Amniotic stem cell (primary cell): ENCODE measurements at regions not wholly inside any gene's neighbourhood (a gene's known extent, or its start where the extent isn't known, plus 50 kb on each side); places are given as distances from the start of the nearest gene placed in this dataset.
"Not testable (repeated sequence)": the region's sequence is repeated elsewhere in the genome, so short reads cannot be mapped to it uniquely, and the experiment has no call there.

Experiments
- DNase-seq: peaks from one replicate; lab custom pipeline; 2025; lab: John Stamatoyannopoulos, UW

DNA sequence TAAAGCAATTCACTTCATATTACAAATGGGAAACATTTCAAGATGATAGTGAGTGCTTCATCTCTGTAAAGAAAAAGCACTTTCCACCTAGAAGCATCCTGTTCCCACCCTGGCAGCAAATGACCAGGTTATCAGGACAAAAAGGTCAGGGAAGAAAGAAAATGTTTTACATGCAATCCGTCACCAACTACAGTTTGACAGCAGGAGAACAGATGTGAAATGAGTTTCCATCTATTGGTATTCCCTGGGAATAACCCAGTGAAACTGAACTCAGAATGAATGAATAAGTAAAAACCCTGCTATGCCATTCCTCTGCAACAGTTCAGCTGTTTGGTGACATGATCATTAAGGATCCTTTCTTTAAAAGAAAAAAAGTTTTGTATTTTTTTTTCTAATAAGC is 67.6 kb downstream of the HTR1A start:
- DNase-seq, result no peak

DNA sequence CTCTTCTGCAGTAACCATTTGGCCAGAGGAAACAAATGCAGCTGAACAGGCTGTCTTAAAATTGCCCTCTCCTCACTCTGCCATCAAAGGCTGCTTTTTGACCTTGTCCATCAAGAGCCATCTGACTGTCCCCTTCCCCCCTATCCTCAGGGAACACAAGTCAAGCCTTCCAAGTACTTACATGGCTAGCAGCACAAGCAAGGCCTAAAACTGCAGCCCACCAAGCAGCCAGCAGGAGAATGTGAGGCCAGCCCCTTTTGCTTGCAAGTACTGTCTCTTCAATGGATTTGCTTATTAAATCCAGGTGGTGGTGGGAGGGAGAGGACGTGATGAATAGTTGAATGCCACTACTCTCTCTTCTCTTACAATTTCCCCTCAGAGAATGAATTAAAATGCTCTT is 83.5 kb downstream of the HTR1A start:
- no peak for DNase-seq

DNA sequence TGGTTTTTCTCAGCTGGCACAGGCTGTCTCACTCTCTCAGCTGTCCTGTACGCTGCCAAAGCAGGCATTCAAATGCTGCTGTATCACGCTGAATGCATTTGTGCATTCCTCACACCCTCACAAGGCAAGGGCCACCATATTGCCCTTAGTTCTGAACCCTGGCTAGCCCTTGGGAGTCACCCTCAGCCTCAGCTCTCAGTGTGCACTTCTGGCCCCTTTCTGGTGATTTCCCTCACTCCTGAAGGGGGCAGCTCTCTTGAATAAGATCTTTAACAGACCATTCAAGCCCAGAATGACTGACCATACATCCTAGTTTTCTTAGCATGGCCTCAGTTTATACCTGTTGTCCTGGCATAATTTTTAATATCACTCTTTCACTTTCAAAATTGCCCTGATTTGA is 84.3 kb downstream of the HTR1A start:
- DNase-seq, result no peak

DNA sequence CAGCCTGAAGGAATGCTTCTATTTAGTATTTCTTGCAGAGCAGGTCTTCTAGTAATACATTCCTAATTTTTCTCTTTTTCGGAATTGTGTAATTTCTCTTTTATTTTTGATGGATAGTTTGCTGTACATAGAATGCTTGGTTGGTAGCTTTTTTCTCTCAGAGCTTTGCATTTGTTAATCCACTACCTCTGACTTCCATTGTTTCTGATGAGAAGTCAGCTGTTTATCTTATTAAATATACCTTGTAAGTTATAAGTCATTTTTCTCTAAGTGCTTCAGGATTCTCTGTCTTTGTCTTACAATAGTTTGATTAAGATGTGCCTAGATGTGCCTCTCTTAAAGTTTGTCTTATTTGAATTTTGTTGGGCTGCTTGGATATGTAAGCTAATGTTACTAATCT is 101.9 kb downstream of the HTR1A start:
- DNase-seq, result no peak

DNA sequence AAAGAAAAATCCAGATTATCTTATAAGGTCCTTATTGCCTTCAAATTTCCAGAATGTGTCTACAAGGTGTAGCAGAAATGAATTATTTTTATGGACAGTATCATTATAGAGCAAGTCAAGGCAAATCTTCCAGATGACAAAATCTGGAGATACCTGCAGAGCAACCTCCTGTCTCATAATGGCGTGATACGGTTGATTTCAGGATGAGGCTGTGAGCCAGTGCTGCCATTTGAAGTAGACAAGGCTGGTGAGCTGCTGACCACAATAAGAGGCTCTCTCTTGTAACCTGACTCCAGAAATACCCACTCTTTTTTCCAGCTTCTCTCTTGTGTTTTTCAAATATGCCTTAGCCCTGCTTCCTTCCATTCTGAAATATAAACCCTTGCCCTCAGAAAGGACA is 108.2 kb downstream of the HTR1A start:
- no peak for DNase-seq

DNA sequence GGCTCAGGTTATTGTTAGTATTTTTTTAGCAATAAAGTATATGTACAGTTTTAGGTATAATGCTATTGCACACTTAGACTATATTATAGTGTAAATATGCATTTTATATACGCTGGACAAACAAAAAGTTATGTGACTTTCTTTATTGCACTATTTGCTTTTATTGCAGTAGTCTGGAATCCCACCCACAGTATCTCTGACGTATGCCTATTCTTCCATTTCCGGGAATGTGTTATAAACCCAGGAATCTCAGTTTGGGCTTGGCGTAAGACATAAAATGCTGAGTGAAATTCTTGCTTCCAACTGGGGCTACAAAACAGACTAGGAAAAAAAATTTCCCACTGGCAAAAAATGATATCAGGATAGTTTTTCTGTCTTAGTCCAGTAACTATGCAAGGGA is 119.1 kb downstream of the HTR1A start:
- no peak for DNase-seq

DNA sequence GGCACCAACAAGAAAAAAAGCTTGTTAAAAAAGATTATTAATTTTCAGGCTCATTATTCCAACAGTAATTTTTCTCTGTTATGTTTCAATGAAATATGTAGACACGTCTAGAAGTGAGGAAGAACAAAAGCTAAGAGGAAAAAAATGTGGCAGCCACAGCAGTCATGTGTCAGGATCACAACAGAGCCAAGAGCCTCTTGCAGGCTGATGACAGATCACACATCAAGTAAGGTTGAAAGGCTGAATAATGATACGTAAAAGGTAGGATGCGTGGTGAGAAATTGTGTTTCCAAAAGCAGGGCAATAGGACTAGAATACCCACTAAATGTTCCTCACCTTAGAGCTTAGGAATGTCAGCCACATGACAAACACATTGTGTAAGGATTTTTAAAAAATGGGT is 124.8 kb downstream of the HTR1A start:
- no peak for DNase-seq

DNA sequence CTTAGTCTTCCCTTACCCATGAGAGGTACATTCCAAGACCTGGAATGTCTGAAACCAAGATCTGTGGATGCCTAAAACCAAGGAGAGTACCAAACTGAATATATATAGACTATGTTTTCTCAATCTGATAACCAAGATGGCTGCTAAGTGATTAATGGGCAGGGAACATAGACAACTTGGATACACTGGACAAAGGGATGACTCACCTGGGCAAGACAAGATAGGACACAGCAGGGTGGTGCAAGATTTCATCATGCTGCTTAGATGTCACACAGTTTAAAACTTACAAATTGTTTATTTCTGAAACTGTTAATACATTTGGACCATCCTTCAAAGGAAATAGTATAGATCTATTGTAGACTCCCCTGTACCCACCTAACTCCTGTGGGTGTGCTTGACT is 130.9 kb downstream of the HTR1A start:
- DNase-seq, result no peak

DNA sequence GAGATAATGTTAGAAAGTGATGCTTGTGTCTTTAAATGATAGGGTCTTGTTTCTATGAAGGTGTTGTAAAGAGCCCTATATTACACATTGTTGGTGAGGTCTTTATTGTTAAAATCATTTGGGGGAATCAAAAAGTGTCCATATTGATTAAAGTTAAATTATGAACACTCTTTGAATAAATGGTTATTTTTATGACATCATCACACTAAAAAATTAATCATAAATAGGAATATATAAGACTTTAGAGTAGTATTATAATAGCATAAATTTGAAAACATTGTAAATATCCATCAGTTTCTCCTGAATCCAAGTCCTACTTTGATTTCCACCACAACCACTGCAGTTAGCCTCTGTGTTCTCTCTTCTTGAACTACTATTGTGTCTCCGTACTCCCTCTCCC is 136.3 kb downstream of the HTR1A start:
- no peak for DNase-seq

DNA sequence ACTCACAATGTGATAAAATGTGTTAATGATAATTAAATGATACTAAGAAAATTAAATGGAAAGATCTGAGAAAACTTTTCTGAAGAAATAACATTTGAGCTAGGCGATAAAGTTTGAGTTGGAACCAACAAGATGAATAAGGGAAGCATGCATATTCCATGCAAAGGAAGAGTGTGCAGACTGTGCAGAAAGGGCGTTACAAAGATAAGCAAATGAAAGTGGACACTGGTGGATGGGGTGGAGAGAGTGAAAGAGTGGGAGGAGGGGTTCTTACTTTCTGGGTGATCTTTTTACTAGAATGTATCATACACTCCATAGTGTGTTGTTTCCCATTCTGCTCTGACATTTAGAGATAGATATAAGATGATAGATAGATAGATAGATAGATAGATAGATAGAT is 138.7 kb downstream of the HTR1A start:
- no peak for DNase-seq

DNA sequence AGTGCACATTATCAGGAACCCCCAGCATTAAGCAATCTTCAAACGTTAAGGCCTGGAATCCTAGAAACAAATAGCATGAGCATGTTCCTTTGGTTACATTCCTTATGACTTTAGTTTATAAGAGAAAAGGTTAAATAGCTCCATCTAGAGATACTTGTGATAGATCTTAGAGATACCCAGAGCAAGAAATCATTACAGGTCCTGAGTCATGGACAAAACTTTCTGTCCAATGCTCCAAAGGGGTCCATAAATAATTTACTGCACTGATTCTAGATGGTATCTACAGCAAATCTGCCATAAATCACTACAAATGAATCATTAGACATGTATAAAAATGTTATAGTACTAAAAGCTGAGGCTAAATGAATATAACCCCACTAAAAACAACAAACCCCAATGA is 139.6 kb downstream of the HTR1A start:
- DNase-seq, result no peak

DNA sequence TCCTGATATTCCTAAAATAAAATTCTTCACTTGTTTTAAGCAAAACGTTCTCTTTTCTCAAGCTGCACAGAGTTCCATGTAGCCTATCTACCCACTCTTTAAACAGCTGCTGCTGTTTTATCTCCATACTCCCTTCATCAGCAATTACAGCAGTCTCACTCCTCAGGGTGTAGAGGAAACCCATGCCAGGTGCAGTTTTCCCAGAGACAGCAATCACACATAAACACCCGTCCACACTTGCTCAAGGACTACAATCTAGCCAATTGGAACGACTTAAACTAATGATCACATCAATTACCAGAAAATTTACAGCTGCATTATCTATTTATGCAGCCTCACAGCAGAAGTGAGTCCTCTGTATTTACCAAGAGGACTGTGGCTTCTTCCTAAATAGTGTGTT is 141.7 kb downstream of the HTR1A start:
- no peak for DNase-seq

DNA sequence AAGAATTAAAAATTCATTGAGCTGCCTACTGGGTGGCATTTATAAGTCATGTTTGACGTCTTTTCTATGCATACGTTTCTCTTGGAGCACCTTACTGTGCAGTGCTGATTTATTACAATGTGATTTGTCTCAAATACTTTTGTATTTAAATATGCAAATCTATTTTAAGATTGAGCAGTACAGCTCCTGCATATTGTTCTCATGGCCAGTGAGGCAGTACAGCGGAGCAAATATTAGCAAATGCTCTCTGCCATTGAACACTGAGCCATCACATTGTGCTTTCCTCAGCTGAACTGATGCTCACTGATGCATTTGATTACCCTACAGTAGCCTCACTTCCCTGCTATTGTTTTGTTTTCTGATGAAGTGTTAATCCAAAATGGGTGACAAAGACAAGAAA is 149.6 kb downstream of the HTR1A start:
- DNase-seq, result no peak

DNA sequence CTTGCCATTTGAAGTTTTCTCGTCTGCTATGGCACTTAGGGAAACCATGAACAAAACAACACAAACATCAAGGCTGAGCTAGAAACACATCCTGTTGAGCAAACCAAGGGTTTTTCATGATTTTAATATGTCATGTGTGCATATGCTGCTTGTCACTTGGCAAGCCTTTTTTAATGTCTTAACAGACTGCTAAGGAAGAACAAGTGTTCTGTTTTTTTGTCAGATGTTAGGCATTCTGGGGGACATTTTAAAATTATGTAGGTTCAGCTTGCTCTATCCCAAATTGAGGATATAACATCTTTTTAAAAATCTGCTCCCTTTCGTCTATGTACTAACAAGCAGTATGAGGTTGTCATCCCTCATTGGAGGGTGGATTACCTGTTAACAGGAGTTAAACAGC is 150.3 kb downstream of the HTR1A start:
- no peak for DNase-seq

DNA sequence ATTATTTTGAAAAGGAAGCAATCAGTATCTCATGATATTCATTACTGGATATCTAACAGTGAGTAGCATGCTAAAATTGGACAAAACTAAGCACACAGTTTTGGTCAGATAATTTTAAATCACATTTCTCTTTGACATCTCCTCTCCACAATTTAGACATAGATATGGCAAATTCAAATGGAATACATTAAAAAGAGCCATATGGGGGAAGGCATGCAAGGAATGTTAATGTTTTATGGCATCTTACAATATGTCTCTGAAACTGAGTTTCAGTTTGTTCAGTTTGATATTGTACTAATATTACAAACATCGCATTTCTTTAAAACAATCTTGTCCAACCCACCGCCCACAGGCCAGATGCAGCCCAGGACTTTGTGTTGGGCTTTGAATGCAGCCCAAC is 151.0 kb downstream of the HTR1A start:
- DNase-seq, result no peak

DNA sequence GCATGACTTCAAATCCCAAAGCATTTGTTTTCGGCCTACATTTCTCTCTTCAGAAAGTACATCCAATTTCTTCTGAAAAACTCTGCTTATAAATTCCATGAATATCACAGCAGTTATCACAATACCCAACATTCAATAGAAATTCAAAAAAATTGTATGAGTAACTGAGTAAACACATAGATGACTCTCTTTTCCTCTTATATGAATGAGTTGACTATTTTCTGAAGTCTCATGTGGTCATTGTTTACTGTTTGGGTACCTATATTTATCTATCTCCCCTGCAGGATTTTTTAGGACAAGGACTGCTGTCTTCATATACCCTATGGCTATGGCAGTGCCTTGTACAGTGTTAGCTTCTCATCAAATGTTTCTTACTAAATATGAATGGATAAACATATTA is 157.1 kb downstream of the HTR1A start:
- DNase-seq, result no peak

DNA sequence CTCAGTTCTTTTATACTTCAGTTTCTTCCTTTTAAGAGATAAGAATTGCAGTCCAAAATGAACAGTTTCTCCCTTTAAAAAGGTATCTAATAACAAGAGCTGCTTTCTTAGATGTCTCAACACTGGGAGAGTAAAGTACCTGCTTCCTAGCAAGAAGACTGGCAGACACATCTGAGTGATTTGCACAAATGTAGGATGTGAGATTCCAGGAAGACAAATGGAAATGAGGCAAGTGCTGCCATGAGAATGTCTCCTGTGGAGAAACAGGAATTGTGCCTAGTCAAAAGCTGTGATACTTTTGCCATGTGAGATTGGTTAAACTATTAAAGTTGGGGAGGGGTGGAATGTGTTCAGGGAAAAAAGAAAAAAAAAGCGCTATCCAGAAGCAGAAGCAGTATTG is 159.1 kb downstream of the HTR1A start:
- DNase-seq, result no peak

DNA sequence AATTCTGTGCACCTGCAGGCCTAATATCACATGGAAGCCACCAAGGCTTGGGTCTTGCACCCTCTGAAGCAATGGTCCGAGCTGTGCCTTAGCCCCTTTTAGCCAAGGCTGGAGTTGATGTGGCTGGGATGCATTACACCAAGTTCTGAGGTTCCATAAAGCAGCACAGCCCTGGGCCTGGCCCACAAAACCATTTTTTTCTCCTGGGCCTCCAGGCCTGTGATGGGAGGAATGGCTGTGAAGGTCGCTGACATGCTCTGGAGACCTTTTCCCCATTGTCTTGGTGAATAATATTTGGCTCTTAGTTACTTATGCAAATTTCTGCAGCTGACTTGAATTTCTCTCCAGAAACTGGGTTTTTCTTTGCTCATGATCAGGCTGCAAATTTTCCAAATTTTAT is 167.3 kb downstream of the HTR1A start:
- DNase-seq, result no peak

DNA sequence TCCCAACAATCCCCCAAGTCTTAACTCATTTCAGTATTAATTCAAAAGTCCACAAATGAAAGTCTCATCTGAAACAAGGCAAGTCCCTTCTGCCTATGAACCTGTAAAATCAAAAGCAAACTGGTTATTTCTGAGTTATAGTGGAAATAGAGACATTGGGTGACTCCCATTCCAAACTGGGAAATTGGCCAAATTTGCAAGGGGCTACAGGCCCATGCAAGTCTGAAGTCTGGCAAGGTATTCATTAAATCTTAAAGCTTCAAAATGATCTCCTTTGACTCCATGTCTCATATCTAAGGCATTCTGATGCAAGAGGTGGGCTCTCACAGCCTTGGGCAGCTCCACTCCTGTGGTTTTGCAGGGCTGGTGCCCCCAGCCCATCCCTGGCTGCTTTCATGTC is 167.9 kb downstream of the HTR1A start:
- DNase-seq, result no peak

DNA sequence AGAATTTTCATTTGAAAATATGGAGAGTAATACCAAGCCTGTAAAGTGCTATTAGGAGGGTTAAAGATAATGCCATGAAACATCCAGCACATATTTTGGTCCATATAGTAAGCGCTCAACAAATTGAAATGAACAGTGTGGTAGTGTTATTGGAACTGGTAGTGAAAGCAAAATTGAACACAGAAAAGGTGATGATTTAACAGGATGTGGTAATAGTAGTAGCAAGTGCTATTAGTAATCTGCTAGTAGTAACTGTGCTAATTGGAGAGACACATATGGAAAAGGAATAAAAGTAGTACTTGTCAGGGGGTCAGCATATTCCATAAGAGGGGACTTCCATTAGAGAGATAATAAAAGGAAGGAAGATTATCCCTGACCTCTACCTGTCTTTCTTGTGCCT is 187.3 kb downstream of the HTR1A start:
- DNase-seq, result no peak

DNA sequence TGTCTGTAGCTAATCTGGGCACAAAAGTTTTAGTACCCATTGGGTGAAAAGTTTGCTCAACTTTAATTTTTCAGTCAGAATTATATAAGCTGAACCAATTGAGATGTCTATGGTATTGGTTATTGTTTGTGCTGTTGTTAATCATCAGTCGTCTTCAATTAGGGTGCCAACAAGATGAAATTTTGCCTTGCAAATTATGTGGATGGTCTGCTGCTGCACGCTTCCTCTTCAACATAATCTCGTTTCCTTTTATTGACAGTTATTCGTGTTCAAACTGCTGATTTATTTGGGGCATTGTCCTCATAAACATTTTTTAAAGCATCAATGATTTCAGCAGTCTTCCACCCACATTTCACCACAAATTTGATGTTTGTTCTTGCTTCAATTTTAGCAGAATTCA is 194.0 kb downstream of the HTR1A start:
- no peak for DNase-seq

DNA sequence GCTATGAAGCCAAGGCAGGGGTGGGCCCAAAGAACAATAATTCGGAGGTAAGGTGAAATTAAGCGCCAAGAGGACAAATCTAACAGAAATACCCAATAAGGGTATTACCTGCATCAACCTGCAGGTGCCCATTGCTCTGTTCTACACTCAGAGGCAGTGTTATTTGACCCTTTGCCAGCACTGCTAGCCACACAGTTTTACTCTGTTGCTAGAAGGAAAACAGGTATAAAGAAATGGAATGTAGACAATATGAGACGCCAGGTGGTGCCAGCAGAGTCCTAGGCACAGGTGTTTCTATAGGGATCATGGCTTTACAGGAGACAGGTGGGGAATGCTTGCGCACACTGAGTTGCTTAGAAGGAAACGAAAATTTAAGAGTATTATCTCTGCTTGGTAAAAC is 201.3 kb downstream of the HTR1A start:
- DNase-seq, result no peak

DNA sequence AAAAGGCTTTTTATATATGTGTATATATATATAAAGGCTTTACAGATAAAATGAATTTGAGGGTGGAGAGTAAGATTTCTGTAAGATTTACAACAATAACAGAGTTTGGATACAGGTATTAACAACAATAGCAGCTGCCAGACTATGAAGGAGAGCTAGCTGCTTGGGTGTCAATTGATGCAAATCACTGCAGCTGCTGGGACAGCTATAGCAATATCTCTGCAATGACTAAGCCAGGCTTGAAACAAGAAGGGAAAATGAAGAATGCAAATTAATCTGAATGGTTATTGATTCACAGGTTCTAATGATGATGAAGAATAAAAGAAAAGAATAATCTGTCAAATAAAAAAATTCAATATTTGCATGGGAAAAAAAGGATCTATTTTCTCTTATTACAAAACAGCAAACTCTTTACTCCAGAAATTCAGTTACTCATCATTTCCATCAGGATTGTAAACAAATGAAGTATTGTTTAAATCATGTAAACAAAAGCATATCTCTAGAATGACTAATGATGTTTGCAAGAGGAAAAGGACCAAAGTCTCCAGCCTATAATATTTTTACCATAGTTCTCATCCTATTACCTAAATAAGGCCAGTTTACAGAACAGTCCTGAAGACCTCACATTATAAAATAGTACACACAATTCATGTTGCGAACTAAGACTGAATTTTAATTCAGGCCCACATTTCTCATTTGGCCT is 219.0 kb downstream of the HTR1A start:
- no peak for DNase-seq

DNA sequence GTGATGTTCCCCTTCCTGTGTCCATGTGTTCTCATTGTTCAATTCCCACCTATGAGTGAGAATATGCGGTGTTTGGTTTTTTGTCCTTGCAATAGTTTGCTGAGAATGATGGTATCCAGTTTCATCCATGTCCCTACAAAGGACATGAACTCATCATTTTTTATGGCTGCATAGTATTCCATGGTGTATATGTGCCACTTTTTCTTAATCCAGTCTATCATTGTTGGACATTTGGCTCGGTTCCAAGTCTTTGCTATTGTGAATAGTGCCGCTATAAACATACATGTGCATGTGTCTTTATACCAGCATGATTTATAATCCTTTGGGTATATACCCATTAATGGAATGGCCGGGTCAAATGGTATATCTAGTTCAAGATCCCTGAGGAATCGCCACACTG is 229.4 kb downstream of the HTR1A start:
- not testable (repeated sequence) for DNase-seq

DNA sequence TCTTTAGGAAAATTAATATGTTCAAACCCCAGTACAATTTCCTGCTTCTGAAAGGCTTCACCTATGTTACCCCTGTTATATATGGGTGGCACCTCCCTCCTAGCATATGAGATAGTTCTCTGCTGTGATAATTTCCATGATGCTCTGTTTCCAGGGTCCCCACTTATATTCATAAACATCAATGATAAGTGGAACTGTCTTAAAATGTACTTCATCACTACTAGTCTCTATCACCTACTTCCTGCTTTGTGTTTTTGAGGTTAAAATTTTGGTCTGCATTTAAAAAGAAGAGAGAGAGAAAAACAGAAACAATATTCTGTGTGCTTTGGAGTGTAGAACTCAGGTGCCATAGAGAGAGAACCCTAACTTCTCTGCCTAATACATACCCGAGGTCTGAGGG is 234.7 kb downstream of the HTR1A start:
- no peak for DNase-seq
